NCI-H446 treated with DMSO at 0.1 percent for 48 hours (cell line): ENCODE measurements at regions not wholly inside any gene's neighbourhood (a gene's known extent, or its start where the extent isn't known, plus 50 kb on each side); places are given as distances from the start of the nearest gene placed in this dataset.
"Not testable (repeated sequence)": the region's sequence is repeated elsewhere in the genome, so short reads cannot be mapped to it uniquely, and the experiment has no call there.

Experiments used
- DNase-seq: peaks from one replicate; lab custom pipeline; 2025; lab: John Stamatoyannopoulos, UW

- DNase-seq = no peak
Observed at GRCh38 chr2:176768185-176768584, 444.4 kb upstream of the HNRNPA3 start.

DNA sequence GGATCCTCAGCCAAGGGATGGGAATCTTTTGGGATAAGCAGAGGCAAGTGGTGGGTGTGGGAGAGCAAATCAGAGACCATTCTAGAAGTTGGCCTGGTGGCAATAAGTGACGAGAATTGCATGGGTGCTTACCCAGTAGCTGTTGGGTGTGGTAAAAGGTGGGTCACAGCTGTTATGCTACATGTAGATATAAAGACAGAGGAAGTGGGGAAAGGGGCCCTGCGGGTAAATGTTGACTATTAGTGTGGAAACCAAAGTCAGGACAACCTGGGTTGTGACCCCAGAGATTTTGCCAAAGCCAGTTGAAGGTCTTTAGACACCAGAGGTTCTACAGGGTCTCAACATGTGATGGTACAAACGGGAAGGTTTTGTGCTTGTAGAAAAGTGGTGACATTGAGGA, 443.6 kb upstream of the HNRNPA3 start:
- no peak for DNase-seq

DNA sequence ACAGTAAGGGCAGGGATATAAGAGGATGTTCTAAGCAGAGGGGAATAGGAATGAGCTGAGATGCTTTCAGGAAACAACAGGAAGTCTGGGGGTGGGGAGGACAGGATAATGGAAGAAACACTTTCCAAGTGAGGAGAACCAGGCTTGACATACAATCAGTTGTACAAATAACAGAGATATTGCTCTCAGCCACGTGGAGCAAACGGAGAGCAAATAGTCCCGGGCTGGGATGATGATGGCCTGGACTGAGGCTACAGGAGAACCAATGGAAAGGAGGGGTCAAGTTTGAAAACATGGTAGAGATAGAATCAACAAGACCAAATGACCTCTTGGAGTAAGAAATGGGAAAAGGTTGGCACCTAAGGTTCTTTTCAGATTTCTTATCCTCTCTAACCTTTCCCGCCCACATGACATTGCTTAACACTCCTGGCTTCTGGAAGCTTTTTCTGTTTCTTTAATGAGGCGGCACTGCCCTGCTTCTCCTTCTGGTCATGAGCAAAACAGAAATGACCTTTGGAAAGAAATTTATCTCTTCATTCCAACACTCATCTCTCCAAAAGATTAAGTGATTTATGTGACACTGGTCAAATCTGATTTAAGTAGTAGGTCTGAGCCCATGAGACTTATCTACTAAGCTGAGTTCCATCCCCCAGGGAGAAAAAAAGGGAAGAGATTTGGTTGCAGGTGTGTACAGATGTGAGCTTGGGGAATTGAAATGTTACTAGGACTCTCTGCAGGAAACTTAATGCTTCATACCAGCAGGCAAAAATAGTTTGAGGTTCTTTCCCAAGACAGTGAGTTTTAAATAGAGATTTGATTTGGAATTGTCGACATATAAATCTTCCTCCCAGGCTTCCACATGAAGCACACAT, 442.9 kb upstream of the HNRNPA3 start:
- no peak for DNase-seq

DNA sequence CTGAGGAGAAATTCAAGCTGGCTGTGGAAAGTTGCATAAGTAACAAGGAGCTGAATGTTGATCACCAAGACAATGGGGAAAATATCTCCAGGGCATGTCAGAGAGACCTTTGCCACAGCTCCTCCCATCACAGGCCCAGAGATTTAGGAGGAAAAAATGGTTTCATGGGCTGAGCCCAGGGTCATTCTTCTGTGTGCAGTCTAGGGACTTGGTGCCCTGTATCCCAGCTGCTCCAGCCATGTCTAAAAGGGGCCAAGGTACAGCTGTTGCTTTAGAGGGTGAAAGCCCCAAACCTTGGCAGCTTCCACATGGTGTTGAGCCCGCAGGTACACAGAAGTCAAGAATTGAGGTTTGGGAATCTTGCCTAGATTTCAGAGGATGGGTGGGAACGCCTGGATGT, 439.8 kb upstream of the HNRNPA3 start:
- no peak for DNase-seq

GRCh38 chr2:176774766-176775451, 437.7 kb upstream of the HNRNPA3 start:
- DNase-seq = no peak

DNA sequence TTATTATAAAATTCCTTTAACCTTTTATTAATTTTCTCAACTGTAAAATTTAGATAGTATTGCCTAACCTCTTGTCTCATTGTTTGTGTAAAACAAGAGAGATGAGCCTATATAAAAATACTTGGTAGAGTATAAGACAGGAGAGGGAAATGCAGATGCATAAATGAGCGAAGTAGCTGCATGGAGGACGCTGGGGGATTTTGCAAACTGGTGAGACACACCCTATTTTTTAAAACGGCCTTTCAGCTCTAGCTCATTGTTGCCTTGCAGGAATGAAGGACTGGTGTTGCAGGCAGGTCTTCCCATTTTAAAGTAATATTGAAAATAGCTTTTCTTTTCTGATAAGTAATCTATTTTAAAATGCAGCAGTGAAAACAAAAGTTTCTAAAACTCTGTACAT, 435.3 kb upstream of the HNRNPA3 start:
- DNase-seq = no peak

GRCh38 chr2:176779917-176780316, 432.7 kb upstream of the HNRNPA3 start:
- DNase-seq = no peak

DNA sequence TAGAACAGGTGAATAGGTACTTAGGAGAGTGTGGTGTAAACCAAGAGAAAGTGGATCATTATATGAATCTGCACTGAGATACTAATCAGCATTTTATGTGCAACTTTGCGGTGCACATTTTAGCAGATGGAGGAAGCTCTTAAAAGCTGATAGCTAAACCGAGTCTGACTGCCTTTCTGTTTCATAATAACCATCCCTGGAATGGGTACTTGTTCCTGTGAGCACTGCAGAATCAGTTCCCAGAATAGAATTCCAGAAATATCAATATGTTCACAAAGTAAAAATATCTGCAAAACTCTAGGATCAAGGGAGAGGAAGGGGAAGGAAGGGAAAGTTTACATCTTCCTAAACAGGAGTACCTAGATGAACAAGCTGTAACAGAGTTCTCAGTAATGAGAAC, 432.2 kb upstream of the HNRNPA3 start:
- no peak for DNase-seq

- no peak for DNase-seq
Observed at GRCh38 chr2:176781570-176782217, 430.9 kb upstream of the HNRNPA3 start.

DNA sequence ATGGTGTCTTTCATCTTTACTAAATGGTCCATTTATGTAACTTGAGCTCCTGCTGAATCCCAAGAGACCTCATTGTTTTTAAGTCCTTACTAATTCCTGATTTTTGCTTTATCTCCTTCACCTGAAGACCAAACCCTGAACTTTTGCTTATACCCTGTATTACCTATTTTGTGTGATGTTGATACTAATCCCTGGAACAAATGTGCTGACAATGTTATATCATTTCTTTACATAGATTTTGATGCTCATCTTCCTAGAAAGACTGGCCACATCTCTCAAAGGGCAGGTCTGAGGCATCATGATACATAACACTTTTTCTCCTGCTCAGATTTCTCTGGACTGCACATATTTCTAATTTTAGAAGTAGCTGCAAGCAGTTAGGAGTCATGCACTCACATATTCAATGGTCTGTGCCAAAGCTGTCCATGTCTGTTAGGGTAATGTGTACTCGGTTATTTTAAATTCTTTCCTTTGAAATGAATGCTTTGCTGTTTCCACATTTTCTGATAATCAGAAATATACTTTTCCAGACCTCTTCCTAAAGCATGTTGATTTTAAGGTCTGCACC, 427.9 kb upstream of the HNRNPA3 start:
- no peak for DNase-seq

DNA sequence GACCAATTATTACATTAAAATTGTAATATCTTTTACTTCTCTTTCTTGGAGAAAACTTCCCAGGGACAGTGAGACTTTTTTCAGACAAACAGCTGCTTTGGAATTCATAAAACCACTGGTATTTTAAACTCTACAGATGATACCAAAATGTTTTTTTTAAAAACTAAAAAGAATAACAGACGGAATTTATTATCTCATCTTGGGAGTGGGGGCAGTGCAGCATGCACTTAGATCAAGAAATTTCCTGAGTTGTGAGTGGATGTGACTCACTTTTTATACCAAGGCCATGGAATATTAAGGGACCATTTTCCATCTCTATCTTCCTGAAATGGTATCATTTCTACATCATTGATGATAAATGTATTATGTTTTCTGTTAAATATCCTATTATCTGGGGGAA, 422.8 kb upstream of the HNRNPA3 start:
- DNase-seq = no peak

GRCh38 chr2:176790468-176790867, 422.1 kb upstream of the HNRNPA3 start:
- DNase-seq = no peak

GRCh38 chr2:176793792-176794191, 418.8 kb upstream of the HNRNPA3 start:
- no peak for DNase-seq

GRCh38 chr2:176794392-176794791, 418.2 kb upstream of the HNRNPA3 start:
- no peak for DNase-seq

- DNase-seq = no peak
Observed at GRCh38 chr2:176795823-176796222, 416.8 kb upstream of the HNRNPA3 start.

DNA sequence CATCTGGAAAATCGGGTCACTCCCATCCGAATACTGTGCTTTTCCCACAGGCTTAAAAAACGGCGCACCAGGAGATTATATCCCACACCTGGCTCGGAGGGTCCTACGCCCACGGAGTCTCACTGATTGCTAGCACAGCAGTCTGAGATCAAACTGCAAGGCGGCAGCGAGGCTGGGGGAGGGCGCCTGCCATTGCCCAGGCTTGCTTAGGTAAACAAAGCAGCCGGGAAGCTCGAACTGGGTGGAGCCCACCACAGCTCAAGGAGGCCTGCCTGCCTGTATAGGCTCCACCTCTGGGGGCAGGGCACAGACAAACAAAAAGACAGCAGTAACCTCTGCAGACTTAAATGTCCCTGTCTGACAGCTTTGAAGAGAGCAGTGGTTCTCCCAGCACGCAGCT, 415.9 kb upstream of the HNRNPA3 start:
- DNase-seq = not testable (repeated sequence)

DNA sequence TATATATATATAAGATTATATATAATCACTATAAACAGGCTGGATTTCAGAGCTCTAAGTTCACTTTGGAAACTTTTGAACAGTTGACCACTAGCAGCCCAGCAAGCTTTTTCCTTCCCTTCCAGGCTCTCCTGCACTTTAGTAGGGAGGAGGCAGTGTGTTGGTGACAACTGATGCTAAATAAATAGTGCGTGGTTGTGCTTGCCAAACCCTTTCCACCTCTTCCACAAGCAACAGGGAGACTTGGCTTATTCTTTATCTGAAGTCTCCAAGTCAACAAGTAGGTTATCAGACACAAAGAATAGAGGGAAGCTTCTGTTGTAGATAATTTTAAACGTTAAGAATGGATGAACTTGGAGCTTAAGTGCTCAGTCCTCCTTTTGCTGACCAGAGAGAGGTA, 408.2 kb upstream of the HNRNPA3 start:
- DNase-seq = no peak

DNA sequence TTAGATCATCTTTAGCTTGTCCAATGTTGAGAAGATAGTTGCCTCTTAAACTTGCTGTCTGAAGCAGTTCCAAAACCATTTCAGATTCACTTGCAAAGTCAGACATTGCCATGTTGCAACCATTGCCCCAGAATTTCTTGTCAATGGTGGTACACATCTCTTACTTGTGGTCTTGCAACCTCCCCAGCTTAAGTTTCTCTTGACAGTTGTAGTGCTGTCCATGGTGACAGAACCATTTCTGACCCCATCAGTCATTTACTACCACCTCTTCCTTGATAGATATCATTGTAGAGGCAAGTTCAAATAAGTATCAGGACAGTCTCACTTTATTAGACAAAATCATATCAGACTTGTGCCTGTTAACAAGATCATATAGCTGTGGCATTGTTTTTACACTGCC, 407.2 kb upstream of the HNRNPA3 start:
- DNase-seq = no peak

DNA sequence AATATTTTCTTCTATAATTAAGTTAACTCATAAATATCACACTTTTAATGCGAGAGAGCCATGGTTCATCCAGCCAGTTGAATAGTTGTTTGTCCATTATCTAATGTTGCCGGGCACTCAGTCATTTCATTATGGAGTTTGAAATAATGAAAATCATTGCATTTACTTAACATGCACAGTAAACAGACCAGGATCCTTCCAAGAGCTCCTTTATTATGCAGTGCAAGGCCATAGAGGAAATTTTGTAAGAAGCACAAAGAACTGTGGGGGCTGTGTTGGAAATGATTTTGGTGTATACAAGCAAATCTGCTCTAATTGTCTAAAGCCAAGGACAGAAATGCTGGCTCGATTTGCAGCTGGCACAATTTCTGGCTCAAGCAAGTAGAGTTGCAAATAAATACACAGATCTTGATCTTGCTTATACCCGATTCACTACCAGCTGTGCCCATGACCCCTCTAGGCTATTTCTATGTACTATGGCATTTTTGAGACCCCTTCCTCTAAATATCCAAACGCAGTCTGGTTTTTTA, 400.3 kb upstream of the HNRNPA3 start:
- DNase-seq = no peak

- DNase-seq = no peak
Observed at GRCh38 chr2:176813156-176813555, 399.4 kb upstream of the HNRNPA3 start.

DNA sequence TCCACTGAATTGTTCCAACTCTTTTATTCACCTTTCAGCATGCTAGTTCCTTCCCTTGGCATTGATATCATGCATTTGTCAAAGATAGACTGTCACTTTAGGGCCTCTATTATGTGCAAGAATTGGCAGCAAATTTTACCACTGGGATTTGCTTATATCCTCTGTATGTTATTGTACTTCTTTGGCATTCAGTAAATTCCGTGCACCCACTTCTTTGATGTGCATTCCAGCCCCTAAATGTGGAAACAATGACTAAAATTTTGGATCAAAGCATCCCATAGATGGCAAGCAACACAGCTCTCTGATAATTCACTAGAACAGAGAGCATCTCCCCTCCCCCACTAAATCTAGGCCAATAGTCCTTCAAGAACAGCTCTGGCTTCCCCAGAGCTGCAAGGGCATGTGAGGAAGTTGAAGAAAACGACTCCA, 399.0 kb upstream of the HNRNPA3 start:
- DNase-seq = no peak

- DNase-seq = no peak
Observed at GRCh38 chr2:176814274-176814673, 398.3 kb upstream of the HNRNPA3 start.
